GM21619 (cell line): ENCODE measurements at regions not wholly inside any gene's neighbourhood (a gene's known extent, or its start where the extent isn't known, plus 50 kb on each side); places are given as distances from the start of the nearest gene placed in this dataset.

Source experiments
- ATAC-seq: cut with Tn5 transposase; IDR thresholded peaks from one replicate; pipeline ENCODE4 v1.9.1; 2021; ENCODE audit not compliant: unreplicated experiment

GRCh38 chr15:36497901-36498300 lies 81.5 kb upstream of the CDIN1 start:
- no peak for ATAC-seq

GRCh38 chr15:36498401-36498800 lies 81.0 kb upstream of the CDIN1 start:
- ATAC-seq = no peak

- no peak for ATAC-seq
Measured at GRCh38 chr15:36498916-36499315, 80.5 kb upstream of the CDIN1 start.

GRCh38 chr15:36499412-36500389 lies 79.7 kb upstream of the CDIN1 start:
- no peak for ATAC-seq

- peak; percentile 87 for ATAC-seq
Measured at GRCh38 chr15:36501063-36501678, 78.3 kb upstream of the CDIN1 start.

- ATAC-seq = no peak
Measured at GRCh38 chr15:36502509-36502908, 76.9 kb upstream of the CDIN1 start.

GRCh38 chr15:36506733-36507356 lies 72.6 kb upstream of the CDIN1 start:
- ATAC-seq = no peak

- no peak for ATAC-seq
Measured at GRCh38 chr15:36507458-36507857, 72.0 kb upstream of the CDIN1 start.

GRCh38 chr15:36511594-36511993 lies 67.8 kb upstream of the CDIN1 start:
- no peak for ATAC-seq

- ATAC-seq = no peak
Measured at GRCh38 chr15:36517758-36518157, 61.7 kb upstream of the CDIN1 start.

- no peak for ATAC-seq
Measured at GRCh38 chr15:36519067-36519466, 60.4 kb upstream of the CDIN1 start.

- ATAC-seq = no peak
Measured at GRCh38 chr15:36525430-36525829, 54.0 kb upstream of the CDIN1 start.

GRCh38 chr15:36527235-36528162 lies 51.9 kb upstream of the CDIN1 start:
- ATAC-seq = no peak

GRCh38 chr15:36529296-36530011 lies 50.0 kb upstream of the CDIN1 start:
- peak; percentile 67 for ATAC-seq
